ENCODE measurements at regions not wholly inside any gene's neighbourhood (a gene's known extent, or its start where the extent isn't known, plus 50 kb on each side); places are given as distances from the start of the nearest gene placed in this dataset.
A peak's percentile ranks its signal among the peaks of the same experiment; 100 is the strongest.
"Not testable (repeated sequence)": the region's sequence is repeated elsewhere in the genome, so short reads cannot be mapped to it uniquely, and the experiment has no call there.

DNA sequence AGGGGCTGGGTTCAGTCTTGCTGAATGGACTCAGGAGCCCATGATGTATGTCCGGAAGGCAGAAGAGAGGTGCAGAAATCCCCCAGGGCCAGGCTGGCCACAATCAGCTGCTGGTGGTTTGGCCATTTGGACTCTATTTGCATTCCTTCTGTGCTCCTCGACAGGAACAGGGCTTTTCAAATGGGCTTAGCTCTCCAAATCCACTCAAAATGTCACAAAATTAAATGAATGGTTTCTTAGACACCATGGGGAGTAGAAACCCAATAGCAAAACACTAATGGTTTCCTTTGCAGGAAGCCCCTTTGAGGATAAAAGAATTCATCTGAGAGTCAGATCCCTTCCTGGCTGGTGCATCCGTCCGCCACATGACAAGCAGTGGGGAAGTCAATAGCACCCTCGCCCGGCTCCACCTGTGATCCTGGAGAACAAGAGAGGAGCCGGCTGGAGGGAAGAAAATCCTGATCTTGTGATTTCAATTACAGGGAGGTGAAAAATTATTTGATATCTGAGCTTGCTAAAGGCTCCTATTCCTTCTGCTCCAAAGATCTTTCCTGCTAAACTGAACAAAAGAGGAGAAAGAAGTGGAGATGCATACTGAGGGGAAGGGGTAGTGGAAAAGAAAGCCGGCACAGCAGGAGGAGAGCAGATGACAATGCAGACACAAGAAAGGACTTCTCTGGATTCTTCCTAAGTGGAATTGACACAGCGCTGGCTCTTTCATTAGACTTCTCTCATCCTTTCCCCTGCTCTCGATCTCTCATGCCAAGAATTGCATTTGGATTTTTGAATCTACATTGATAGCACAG, 190.7 kb downstream of the C7orf25 start:
- DNase-seq, result no peak

GRCh38 chr7:42720012-42720411, 191.9 kb downstream of the C7orf25 start:
- DNase-seq, result no peak

DNA sequence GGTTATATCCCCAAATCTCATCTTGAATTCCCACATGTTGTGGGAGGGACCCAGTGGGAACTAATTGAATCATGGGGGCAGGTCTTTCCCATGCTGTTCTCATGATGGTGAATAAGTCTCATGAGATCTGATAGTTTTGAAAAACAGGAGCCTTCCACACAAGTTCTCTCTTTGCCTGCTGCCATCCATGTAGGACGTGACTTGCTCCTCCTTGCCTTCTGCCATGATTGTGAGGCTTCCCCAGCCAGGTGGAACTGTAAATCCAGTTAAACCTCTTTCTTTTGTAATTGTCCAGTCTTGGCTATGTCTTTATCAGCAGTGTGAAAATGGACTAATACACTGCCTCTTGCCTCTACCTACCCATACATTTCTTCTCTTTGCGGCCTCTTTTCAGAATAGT, 193.4 kb downstream of the C7orf25 start:
- DNase-seq, result not testable (repeated sequence)

DNA sequence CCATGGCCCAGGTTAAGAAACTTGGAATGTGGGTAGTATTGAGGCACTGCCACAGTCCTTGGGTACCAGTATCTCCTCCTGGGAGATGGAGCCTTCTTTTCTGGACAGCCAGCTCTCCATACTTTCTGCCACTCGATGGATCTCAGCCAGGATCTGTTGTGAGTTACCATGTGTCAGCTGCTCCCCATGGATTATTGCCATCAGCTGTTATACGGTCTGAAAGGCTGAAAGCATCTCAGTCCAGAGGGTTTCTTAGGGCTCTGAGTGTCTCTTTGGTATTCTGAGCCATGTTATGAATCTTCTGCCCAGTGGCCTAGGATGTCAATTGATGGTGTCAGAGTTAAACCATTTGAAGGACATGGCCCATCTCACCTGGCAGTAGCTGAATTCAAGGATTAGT, 197.5 kb downstream of the C7orf25 start:
- no peak for DNase-seq

DNA sequence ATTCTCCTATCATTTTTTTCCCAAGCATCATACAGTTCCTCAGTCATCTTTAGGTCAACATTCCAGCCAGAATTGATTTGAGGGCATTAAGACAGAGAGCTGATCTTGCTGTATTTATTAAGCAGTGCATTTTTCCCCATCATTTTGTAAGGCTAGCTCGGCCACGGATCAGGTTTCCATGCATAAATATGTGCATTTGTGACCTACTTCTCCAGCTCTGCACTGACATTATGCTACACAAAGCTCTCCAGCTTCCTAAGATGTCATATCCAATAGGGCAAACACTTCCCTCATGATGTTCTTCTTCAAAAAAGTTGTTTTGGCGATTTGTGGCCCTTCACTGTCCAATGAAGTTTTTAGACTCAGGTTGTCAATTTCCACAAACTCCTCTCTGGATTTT, 202.6 kb downstream of the C7orf25 start:
- no peak for DNase-seq

DNA sequence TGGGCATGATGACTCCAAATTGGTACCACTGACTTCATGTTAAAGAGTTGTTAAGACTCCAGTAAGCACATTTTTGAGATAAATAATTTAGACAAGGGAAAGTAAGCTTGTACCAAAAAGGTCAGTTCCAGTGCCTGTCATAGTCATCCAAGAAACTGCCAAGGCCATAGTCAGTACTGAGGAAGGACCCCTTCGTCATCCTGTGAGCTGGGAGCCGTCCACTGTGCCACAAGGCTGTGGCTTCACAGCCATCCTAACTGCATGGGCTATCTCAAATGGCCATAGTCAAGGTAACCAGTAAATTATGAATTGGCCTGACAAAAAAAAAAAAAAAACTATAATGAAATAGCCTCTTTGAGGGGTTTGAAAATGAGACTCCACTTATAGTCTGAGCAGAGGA, 207.2 kb downstream of the C7orf25 start:
- DNase-seq, result no peak

DNA sequence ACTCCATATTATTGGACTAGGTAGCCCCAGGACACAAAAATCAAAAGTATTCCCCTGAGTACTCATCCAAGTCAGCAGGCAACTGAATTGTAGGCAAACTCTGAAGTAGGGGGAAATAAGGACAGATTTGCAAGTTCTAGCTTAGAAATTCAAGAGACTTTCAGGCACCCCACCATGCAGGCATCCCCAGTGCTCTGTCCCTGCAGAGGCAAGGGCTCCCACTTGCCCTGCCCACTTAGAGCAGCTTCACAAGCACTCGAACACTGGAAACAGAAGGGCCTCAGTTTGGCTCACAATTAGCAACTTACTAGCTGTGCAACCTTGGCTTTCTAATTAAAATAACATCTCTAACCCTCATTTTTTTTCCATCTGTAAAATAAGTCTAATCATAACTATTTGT, 209.2 kb downstream of the C7orf25 start:
- DNase-seq, result no peak

DNA sequence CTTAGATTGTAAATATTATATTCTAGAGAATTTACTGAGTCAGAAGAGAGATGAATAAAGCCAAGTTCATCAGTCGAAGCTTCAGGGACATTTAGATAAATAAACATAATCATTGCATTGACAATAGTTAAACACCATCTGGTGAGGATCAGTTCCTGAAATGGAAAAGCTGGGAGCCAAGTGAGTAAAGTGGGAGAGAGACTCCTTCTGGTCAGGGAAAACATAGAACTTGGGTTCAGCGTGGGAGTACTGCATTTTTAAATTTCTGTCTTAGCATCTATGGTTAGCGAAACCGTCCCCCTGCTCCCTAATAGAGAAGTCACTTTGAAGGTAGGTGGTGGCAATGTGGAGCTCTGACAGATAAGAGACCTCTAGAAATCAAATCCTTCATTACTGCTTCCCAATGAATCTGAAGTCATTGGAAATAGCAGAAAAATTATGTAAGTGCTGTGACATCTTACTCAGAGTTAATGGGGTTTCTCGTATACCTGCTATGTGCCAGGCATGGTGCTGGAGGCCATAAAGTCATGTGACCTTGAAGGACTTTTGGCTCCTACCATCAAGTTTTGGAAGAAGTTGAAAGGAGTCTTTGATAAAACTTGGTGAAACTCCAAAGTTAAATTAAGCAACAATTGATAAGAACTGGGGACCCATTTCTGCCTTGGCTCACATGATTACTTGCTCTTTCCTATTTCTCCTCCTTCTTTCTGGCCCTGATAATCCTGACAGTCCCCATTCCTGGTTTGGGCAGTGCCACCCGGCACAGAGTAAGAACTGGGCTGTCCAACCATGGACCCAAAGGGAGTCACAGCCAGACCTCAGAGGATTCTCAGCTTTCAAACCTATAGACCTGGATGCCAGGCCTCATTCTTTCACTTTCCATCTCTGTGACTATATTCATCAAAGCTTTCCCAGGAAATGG, 211.2 kb downstream of the C7orf25 start:
- no peak for DNase-seq

GRCh38 chr7:42699380-42700178, 212.3 kb downstream of the C7orf25 start:
- DNase-seq, result peak; percentile 59

DNA sequence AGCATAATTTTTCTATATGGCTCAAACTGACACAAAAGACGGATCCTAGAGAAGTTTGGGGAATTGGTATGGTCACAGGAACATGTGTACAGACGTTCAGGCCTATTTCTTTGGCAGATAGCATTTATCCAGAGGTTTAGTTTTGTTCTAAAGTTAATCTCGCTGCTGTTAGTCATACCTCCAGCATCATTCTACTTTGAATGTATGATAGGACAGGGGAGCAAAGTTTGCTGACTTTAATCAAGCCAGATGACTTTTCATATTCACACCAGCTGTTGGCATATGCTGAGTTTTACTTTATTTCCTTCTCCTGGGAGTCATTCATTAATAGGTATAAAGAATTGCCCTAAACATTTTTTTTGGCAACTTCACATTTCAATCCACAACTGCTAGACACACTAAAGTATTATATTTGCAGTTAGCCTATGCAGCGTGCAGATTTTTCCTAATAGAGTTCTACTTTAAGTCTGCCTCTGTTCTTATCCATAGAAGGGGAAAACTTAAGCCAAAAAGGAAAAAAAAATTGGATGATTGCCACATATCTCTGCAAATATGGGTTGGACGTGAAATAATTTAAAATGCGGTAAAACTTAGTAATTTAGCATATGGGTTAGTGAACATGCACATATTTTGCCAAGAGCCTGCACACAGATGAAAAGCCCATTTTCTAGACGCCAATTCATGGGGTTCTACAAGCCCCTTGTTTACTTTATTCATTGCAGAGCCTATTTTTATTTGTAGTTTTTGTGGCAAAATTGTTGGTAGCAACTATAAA, 213.1 kb downstream of the C7orf25 start:
- no peak for DNase-seq

DNA sequence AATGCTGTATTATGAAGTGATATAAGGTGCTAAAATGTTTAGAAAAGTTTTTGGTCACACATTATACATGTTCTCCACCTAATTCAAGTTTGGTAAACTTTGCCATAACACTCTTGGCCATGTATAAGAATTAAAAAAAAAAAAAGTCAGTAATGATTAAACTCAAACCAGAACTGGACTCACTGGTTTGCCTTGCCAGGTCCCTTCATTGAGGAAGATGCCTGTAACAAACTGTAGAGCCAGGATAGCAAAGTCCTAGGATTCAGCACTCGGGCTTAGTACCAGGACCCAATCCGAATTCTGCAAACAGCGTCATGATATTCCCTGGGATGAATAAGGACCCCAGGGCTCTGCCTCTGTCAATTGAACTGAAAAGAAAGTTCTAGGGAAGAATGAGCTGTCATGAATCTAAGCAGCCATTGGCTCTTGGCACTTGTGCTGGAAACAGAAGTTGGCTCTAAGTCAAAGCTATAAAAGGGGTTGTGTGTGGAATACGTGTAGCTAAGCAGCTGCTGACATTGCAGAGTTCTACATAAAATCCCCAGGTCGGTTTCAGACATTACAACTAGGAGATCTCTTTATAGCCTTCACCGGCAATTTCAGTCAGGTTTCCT, 216.9 kb downstream of the C7orf25 start:
- no peak for DNase-seq

DNA sequence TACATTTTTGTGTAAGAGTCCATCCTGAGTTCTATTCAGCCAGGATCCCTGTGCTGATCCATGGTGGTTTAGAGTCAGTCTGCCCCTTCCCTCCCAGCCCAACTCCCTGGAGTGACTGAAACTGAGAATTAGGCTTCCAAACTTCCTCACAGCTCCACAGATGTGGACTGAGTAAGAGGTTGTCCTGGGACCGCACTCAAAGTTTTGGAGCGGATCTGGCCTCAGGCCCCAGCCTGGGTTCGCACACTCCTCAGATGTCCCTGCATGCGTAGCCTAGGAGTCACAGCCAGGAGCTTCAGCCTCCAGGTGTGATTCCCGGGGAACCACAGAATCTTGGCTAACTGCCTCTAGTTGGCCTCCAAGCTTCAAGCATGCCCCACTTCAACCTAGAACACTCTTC, 218.1 kb downstream of the C7orf25 start:
- no peak for DNase-seq

DNA sequence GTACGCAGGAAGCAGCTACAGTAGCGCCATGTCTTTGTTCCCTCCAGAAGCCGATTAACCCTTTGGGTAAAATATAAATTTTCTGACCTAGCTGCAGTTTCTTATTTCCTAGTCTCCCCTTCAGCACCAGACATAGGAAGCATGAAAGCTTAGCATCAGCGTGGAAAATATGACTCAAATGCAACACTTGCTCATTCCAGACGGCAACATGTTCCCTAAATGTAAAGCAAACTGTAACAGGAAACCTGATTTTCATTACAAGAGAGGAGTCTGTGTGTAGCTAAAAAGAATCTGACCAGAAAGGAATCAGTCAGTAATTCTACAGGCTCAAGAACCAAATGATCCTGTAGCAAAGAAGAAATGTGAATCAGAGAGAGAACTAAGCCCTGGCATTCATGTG, 219.2 kb downstream of the C7orf25 start:
- DNase-seq, result no peak

- peak; percentile 68 for DNase-seq
These were observed 220.9 kb downstream of the C7orf25 start for GRCh38 chr7:42690794-42691639.

DNA sequence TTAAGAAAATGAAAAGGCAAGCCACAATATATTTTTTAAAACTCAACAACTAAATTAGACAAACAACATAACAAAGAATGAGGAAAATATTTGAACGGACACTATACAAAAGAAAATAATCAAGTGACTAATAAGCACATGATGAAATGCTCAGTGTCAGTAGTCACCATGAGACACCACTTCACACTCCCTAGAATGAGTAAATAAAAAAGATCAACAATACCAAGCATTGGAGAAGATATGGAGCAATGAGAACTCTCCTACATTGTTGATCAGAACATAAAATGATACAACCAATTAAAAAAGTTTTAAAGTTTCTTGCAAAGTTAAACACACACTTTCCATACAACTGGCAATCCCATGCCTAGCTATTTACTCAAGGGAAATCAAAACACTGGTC, 222.2 kb downstream of the C7orf25 start:
- no peak for DNase-seq

GRCh38 chr7:42688056-42688371, 223.9 kb downstream of the C7orf25 start:
- no peak for DNase-seq

GRCh38 chr7:42687211-42688055, 224.4 kb downstream of the C7orf25 start:
- no peak for DNase-seq

DNA sequence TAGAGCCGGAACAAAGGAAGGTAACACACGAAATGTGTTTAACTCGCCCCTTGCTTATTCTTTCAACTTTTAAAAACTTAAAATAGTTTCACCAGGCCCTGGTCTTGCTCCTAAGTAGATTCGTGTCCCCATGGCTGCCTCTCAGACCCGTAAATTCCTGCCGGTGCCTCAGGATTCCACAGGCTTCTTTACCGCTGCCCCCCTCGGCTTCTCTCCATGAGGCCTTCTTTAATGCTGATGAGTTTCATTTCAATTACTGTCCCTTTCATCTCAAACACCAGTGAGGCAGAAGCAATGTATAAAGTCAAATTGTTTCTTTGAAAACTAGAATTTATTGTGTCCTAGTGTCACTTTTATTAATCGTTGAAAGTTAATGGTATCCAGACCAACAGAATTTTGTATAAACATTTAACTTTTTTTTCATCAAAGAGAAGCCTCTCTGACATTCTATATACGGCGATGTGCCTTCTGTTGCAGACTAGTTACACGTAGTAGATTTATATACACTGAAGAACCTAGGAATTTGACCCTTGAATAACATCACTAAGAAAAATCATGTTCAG, 225.2 kb downstream of the C7orf25 start:
- no peak for DNase-seq

- DNase-seq, result no peak
These were observed 226.0 kb downstream of the C7orf25 start for GRCh38 chr7:42685911-42686310.

Measured in NCI-H226 (cell line).